ENCODE measurements at regions not wholly inside any gene's neighbourhood (a gene's known extent, or its start where the extent isn't known, plus 50 kb on each side); places are given as distances from the start of the nearest gene placed in this dataset.

GRCh38 chr12:125683748-125684381, 618.6 kb downstream of the AACS start (continued):
- no peak for TF ChIP-seq ZNF121 (CRISPR knock-in tag; IDR thresholded peaks at IDR 0.05)
- peak; percentile 69; the same call in 1 of the 2 replicates for TF ChIP-seq HMGXB4 (CRISPR knock-in tag; IDR thresholded peaks at IDR 0.05)
- TF ChIP-seq ZNF423 (CRISPR knock-in tag; IDR thresholded peaks at IDR 0.05) = no peak

DNA sequence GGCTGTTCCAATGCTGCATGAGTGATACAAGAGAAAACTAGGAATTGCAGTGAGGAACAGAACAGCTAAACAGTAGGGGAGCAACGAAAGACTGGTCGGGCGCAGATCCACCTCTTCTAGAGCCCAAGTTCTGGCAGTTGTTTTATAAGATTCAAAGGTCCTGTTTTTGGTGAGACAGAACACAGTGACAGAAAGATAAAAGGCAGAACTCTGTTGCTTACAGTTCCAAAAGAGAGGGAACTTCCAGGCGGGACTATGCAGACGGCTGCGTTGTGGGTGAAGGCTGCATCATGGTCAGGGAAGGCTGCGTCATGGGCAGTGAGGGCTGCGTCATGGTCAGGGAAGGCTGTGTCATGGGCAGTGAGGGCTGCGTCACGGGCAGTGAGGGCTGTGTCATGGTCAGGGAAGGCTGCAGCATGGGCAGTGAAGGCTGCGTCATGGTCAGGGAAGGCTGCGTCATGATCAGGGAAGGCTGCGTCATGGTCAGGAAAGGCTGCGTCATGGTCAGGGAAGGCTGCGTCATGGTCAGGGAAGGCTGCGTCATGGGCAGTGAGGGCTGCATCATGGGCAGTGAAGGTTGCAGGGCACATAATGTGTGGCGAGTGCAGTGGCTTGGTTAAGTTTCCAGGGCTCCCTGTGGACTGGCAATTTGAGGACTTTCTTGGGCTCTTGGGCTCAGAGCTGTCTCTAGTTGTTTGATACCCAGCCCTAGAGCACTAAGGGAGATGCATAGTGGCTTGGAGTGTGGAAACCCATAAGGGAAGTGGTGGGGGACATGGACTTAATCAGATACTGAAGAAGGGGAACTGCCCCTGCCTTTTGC, 619.9 kb downstream of the AACS start:
- ATAC-seq (no peak), DNase-seq (ENCODE audit: low spot score) (no peak)
- Mint-ChIP-seq H3K4me1 (no peaks in the 10 kb centered on the region), H3K27me3 (ENCODE audit: low read depth) (peaks cover 30% of the 10 kb centered on the region), H3K9me3 (peaks cover 45% of the 10 kb centered on the region), H3K27ac (no peak overlapping the region), H3K4me3 (no peak overlapping the region), H3K36me3 (peaks cover 17% of the 10 kb centered on the region)
- ChIA-PET CTCF (no interaction called here), POLR2A (no interaction called here)
- TF ChIP-seq ZNF425 (CRISPR knock-in tag; conservative IDR thresholded peaks at IDR 0.05) (no peak), SOX15 (CRISPR knock-in tag; IDR thresholded peaks at IDR 0.05) (no peak), USF1 (CRISPR knock-in tag; IDR thresholded peaks at IDR 0.05) (no peak), ZNF121 (CRISPR knock-in tag; IDR thresholded peaks at IDR 0.05) (no peak), TP53 (CRISPR knock-in tag; IDR thresholded peaks at IDR 0.05) (no peak), PREB (CRISPR knock-in tag; IDR thresholded peaks at IDR 0.05; ENCODE audit: borderline replicate concordance) (no peak), ATF3 (CRISPR knock-in tag; conservative IDR thresholded peaks at IDR 0.05) (no peak), FOXK1 (CRISPR knock-in tag; IDR thresholded peaks at IDR 0.05) (no peak), ZNF671 (CRISPR knock-in tag; IDR thresholded peaks at IDR 0.05) (no peak), E2F1 (CRISPR knock-in tag; IDR thresholded peaks at IDR 0.05) (no peak), ESRRA (CRISPR knock-in tag; IDR thresholded peaks at IDR 0.05; ENCODE audit: borderline replicate concordance) (no peak), ELF4 (CRISPR knock-in tag; IDR thresholded peaks at IDR 0.05; ENCODE audit: low read depth) (no peak), OVOL2 (CRISPR knock-in tag; IDR thresholded peaks at IDR 0.05; ENCODE audit: borderline replicate concordance) (no peak), NR3C1 (CRISPR knock-in tag; conservative IDR thresholded peaks at IDR 0.05; ENCODE audit: low read depth) (no peak), ZNF138 (CRISPR knock-in tag; conservative IDR thresholded peaks at IDR 0.05) (no peak)
- TF ChIP-seq, protein P1, sequence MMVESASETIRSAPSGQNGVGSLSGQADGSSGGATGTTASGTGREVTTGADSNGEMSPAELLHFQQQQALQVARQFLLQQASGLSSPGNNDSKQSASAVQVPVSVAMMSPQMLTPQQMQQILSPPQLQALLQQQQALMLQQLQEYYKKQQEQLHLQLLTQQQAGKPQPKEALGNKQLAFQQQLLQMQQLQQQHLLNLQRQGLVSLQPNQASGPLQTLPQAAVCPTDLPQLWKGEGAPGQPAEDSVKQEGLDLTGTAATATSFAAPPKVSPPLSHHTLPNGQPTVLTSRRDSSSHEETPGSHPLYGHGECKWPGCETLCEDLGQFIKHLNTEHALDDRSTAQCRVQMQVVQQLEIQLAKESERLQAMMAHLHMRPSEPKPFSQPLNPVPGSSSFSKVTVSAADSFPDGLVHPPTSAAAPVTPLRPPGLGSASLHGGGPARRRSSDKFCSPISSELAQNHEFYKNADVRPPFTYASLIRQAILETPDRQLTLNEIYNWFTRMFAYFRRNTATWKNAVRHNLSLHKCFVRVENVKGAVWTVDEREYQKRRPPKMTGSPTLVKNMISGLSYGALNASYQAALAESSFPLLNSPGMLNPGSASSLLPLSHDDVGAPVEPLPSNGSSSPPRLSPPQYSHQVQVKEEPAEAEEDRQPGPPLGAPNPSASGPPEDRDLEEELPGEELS (CRISPR knock-in tag; IDR thresholded peaks at IDR 0.05) = no peak
- TF ChIP-seq, protein P2, sequence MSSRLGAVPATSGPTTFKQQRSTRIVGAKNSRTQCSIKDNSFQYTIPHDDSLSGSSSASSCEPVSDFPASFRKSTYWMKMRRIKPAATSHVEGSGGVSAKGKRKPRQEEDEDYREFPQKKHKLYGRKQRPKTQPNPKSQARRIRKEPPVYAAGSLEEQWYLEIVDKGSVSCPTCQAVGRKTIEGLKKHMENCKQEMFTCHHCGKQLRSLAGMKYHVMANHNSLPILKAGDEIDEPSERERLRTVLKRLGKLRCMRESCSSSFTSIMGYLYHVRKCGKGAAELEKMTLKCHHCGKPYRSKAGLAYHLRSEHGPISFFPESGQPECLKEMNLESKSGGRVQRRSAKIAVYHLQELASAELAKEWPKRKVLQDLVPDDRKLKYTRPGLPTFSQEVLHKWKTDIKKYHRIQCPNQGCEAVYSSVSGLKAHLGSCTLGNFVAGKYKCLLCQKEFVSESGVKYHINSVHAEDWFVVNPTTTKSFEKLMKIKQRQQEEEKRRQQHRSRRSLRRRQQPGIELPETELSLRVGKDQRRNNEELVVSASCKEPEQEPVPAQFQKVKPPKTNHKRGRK (CRISPR knock-in tag; IDR thresholded peaks at IDR 0.05; ENCODE audit: borderline replicate concordance) = no peak
- TF ChIP-seq, protein P3, sequence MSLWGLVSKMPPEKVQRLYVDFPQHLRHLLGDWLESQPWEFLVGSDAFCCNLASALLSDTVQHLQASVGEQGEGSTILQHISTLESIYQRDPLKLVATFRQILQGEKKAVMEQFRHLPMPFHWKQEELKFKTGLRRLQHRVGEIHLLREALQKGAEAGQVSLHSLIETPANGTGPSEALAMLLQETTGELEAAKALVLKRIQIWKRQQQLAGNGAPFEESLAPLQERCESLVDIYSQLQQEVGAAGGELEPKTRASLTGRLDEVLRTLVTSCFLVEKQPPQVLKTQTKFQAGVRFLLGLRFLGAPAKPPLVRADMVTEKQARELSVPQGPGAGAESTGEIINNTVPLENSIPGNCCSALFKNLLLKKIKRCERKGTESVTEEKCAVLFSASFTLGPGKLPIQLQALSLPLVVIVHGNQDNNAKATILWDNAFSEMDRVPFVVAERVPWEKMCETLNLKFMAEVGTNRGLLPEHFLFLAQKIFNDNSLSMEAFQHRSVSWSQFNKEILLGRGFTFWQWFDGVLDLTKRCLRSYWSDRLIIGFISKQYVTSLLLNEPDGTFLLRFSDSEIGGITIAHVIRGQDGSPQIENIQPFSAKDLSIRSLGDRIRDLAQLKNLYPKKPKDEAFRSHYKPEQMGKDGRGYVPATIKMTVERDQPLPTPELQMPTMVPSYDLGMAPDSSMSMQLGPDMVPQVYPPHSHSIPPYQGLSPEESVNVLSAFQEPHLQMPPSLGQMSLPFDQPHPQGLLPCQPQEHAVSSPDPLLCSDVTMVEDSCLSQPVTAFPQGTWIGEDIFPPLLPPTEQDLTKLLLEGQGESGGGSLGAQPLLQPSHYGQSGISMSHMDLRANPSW (CRISPR knock-in tag; conservative IDR thresholded peaks at IDR 0.05; ENCODE audit: low read depth) = no peak
